Lower leg skin (tissue), 3 donors: ENCODE measurements at regions not wholly inside any gene's neighbourhood (a gene's known extent, or its start where the extent isn't known, plus 50 kb on each side); places are given as distances from the start of the nearest gene placed in this dataset.

ENCODE experiments used
- POLR2A ChIP-seq, 2 donors: fragments of 450-650 bp; IDR thresholded peaks; one replicate each; pipeline ENCODE4 v1.6.1; 2016 to 2017; ENCODE audit warnings: antibody characterized with exemption in 2 of 2, mild to moderate bottlenecking in 1 of 2, moderate library complexity in 1 of 2
- TF ChIP-seq, protein P1 (sequence below), 3 donors: fragments of 450-650 bp; IDR thresholded peaks; one replicate each; pipeline ENCODE4 v1.5.1; 2016; ENCODE audit warnings: antibody characterized with exemption in 3 of 3, mild to moderate bottlenecking in 3 of 3, moderate library complexity in 2 of 3

DNA sequence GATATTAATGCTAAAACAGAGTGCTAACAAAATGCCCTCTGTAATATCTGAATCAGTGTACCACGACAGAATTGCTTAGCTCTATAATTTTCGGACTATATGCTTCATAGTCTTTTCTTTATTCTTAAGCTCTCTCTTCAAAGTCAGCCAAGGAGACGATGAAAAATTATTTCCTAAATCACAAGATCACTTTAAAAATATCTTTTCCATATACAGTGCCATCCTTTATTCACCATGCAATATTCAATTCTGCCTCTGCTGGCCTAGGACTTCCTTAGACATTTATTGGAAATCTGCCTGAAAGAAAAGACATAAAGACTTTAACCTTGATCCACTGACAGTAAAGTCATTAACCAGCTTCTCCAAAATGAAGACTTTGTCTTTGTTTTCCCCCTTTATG lies 238.9 kb upstream of the BTG1 start:
- TF ChIP-seq, protein P1, sequence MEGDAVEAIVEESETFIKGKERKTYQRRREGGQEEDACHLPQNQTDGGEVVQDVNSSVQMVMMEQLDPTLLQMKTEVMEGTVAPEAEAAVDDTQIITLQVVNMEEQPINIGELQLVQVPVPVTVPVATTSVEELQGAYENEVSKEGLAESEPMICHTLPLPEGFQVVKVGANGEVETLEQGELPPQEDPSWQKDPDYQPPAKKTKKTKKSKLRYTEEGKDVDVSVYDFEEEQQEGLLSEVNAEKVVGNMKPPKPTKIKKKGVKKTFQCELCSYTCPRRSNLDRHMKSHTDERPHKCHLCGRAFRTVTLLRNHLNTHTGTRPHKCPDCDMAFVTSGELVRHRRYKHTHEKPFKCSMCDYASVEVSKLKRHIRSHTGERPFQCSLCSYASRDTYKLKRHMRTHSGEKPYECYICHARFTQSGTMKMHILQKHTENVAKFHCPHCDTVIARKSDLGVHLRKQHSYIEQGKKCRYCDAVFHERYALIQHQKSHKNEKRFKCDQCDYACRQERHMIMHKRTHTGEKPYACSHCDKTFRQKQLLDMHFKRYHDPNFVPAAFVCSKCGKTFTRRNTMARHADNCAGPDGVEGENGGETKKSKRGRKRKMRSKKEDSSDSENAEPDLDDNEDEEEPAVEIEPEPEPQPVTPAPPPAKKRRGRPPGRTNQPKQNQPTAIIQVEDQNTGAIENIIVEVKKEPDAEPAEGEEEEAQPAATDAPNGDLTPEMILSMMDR (IDR thresholded peaks at IDR 0.05) = no peak
- no peak for TF ChIP-seq POLR2A (IDR thresholded peaks at IDR 0.05)
